ENCODE measurements at regions not wholly inside any gene's neighbourhood (a gene's known extent, or its start where the extent isn't known, plus 50 kb on each side); places are given as distances from the start of the nearest gene placed in this dataset.

DNA sequence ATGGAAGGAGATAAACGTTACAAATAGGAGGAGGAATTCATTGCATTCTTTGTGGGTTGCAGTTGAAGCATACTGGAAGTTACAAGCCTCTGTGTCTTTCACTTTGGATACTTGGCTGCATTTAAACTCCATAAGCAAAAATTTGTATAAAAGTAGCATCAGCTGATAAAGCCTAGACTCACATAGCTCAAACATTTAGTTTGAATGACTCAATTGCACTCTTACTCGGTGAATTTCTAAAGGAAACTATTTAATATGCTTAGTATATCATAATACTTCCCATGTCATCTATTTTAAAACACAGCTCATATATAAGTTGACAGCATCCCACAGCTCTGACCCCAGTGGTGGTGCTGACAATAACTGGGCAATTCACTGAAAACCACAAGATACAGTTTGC is 596.6 kb upstream of the ZNF608 start:
- Histone ChIP-seq H3K27me3 (ENCODE audit: control insufficient read depth, insufficient read depth, low read length, poor library complexity, severe bottlenecking) (no peaks in the 10 kb centered on the region), H3K4me3 (ENCODE audit: low read length) (no peak overlapping the region), H3K9ac (ENCODE audit: extremely low read depth, low read length, poor library complexity, severe bottlenecking) (no peak overlapping the region), H3K9me3 (ENCODE audit: control insufficient read depth, low read length) (peaks cover 13% of the 10 kb centered on the region), H3K27ac (ENCODE audit: low read depth, low read length) (no peak overlapping the region), H3K36me3 (ENCODE audit: control insufficient read depth, insufficient read depth, low read length) (no peaks in the 10 kb centered on the region), H3K4me1 (ENCODE audit: control insufficient read depth, insufficient read depth, low read length) (peaks cover under 1% of the 10 kb centered on the region)
- Mint-ChIP-seq H3K27ac (no peak overlapping the region), H3K36me3 (ENCODE audit: low read depth) (no peaks in the 10 kb centered on the region), H3K9me3 (no peaks in the 10 kb centered on the region), H3K27me3 (ENCODE audit: insufficient read depth) (no peaks in the 10 kb centered on the region), H3K4me1 (peaks cover under 1% of the 10 kb centered on the region), H3K4me3 (no peak overlapping the region)
- TF ChIP-seq, protein P1, sequence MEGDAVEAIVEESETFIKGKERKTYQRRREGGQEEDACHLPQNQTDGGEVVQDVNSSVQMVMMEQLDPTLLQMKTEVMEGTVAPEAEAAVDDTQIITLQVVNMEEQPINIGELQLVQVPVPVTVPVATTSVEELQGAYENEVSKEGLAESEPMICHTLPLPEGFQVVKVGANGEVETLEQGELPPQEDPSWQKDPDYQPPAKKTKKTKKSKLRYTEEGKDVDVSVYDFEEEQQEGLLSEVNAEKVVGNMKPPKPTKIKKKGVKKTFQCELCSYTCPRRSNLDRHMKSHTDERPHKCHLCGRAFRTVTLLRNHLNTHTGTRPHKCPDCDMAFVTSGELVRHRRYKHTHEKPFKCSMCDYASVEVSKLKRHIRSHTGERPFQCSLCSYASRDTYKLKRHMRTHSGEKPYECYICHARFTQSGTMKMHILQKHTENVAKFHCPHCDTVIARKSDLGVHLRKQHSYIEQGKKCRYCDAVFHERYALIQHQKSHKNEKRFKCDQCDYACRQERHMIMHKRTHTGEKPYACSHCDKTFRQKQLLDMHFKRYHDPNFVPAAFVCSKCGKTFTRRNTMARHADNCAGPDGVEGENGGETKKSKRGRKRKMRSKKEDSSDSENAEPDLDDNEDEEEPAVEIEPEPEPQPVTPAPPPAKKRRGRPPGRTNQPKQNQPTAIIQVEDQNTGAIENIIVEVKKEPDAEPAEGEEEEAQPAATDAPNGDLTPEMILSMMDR (conservative IDR thresholded peaks at IDR 0.05): no peak
- 60 to 86% methylated on average over 1 to 2 of the region's 2 CpGs for WGBS, 2 experiments (ENCODE audit: insufficient coverage in 1 of 2, insufficient read length in 1 of 2)
- DNase-seq: no peak

DNA sequence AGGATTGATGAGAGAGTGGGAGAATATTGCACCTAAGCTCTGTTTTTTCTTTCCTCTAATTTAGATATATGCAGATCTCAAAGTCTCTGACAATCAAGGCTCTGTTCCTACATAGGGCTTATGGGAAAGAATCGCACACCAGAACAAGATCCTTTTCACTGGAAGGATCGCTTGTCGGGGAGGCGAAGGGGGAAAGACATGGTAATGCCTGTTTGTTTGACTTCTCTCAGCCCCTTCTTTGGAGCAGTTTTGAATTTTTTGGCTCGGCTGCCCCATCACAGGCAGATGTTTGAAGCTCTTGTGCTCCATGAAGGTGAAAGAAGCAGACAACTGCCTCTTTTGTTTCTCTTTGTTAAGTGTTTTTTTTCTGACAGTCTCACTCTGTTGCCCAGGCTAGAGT is 599.9 kb upstream of the ZNF608 start:
- Histone ChIP-seq H3K27ac (ENCODE audit: low read depth, low read length) (no peak overlapping the region), H3K4me1 (ENCODE audit: control insufficient read depth, insufficient read depth, low read length) (peaks cover 4% of the 10 kb centered on the region), H3K36me3 (ENCODE audit: control insufficient read depth, insufficient read depth, low read length) (no peaks in the 10 kb centered on the region), H3K4me3 (ENCODE audit: low read length) (no peak overlapping the region), H3K9me3 (ENCODE audit: control insufficient read depth, low read length) (peaks cover 13% of the 10 kb centered on the region), H3K9ac (ENCODE audit: extremely low read depth, low read length, poor library complexity, severe bottlenecking) (no peak overlapping the region), H3K27me3 (ENCODE audit: control insufficient read depth, insufficient read depth, low read length, poor library complexity, severe bottlenecking) (no peaks in the 10 kb centered on the region)
- 93 to 96% methylated on average over 5 of the region's 5 CpGs for WGBS, 2 experiments (ENCODE audit: insufficient coverage in 1 of 2, insufficient read length in 1 of 2)
- Mint-ChIP-seq H3K36me3 (ENCODE audit: low read depth) (no peaks in the 10 kb centered on the region), H3K9me3 (no peaks in the 10 kb centered on the region), H3K27me3 (ENCODE audit: insufficient read depth) (no peaks in the 10 kb centered on the region), H3K4me3 (no peak overlapping the region), H3K27ac (no peak overlapping the region), H3K4me1 (peaks cover 16% of the 10 kb centered on the region)
- TF ChIP-seq, protein P1 (conservative IDR thresholded peaks at IDR 0.05): no peak
- no peak for DNase-seq

DNA sequence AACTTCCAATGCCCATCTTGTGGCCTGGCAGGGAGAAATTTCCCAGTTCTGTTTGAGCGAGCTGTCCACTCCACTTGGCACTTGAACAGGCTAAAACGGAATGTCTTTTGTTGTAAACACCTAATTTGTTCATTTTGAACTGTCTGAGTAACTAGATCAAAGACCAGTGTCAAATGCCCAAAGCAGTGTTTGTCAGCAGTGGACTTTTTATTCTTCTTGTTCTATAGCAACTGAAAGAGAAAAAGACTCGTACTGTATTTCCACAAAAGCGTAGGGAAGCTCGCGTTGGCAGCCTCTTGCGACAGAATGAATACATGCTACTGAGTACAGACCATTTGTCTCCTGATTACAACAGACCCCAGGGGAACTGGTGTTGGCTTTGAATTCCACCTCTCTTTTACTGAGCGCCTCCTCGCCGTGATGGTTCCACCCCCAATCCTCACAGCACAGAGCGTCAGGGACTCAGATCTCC is 601.8 kb upstream of the ZNF608 start:
- TF ChIP-seq, protein P1 (conservative IDR thresholded peaks at IDR 0.05): no peak
- no peak for DNase-seq
- H3K27me3 Mint-ChIP-seq (ENCODE audit: insufficient read depth): no peaks in the 10 kb centered on the region
- Histone ChIP-seq H3K4me1 (ENCODE audit: control insufficient read depth, insufficient read depth, low read length) (peaks cover 4% of the 10 kb centered on the region), H3K27ac (ENCODE audit: low read depth, low read length) (peak overlapping the region; percentile 73), H3K36me3 (ENCODE audit: control insufficient read depth, insufficient read depth, low read length) (no peaks in the 10 kb centered on the region), H3K4me3 (ENCODE audit: low read length) (no peak overlapping the region), H3K9me3 (ENCODE audit: control insufficient read depth, low read length) (peaks cover 13% of the 10 kb centered on the region), H3K27me3 (ENCODE audit: control insufficient read depth, insufficient read depth, low read length, poor library complexity, severe bottlenecking) (no peaks in the 10 kb centered on the region), H3K9ac (ENCODE audit: extremely low read depth, low read length, poor library complexity, severe bottlenecking) (no peak overlapping the region)
- peak overlapping the region; percentile 52 for H3K27ac Mint-ChIP-seq
- peaks cover 4% of the 10 kb centered on the region for H3K9me3 Mint-ChIP-seq
- no peak overlapping the region for H3K4me3 Mint-ChIP-seq
- H3K36me3 Mint-ChIP-seq (ENCODE audit: low read depth): no peaks in the 10 kb centered on the region
- WGBS, 2 experiments (ENCODE audit: insufficient coverage in 1 of 2, insufficient read length in 1 of 2): 51 to 60% methylated on average over 11 of the region's 11 CpGs
- peaks cover 16% of the 10 kb centered on the region for H3K4me1 Mint-ChIP-seq
